K562 (cell line): ENCODE measurements at regions not wholly inside any gene's neighbourhood (a gene's known extent, or its start where the extent isn't known, plus 50 kb on each side); places are given as distances from the start of the nearest gene placed in this dataset.

Source experiments
- ATAC-seq: fragments of 200-7000 bp; cut with Tn5 transposase; 3 replicates; pipeline ENCODE4 v1.9.1; 2020; ENCODE audit warnings: moderate library complexity
- BruUV-seq: library from RNA; stranded (reverse); fragments of 400-500 nt; replicated peaks from 2 replicates; lab custom pipeline; 2021; lab: Mats Ljungman, UMichigan
- CTCF ChIA-PET: fragments of 300-600 bp; formaldehyde crosslinking; extraction: SDS; loops from one replicate; lab custom pipeline; 2021; ENCODE audit warnings: low intra/inter-chr PET ratio; lab: Yijun Ruan, JAX
- POLR2A ChIA-PET: fragments of 300-600, 350-650 bp; sonication (Branson Sonifier 250); formaldehyde crosslinking; extraction: SDS; loops from one replicate; lab custom pipeline; 2021; ENCODE audit warnings: antibody characterized with exemption, inconsistent platforms; lab: Yijun Ruan, JAX
- DNase-seq, 4 experiments: peaks; one replicate each; pipeline versions ENCODE4 v3.0.0 to v3.0.0-alpha.2; 2011 to 2018; ENCODE audit warnings: low spot score in 3 of 4, mixed read lengths in 3 of 4; ENCODE audit errors: extremely low read depth in 1 of 4
- FAIRE-seq: peaks from 2 replicates; lab custom pipeline; 2011; peaks lifted over from hg19 to GRCh38; lab: Jason Lieb, UNC
- H2AFZ ChIP-seq: 2 replicates; pipeline ENCODE4 v1.6.0; 2011; ENCODE audit warnings: low read depth, low read length, control low read depth, inconsistent platforms
- H3K27ac ChIP-seq: fragments of 200-600 bp; 3 replicates; pipeline ENCODE4 v1.8.0; 2011; ENCODE audit warnings: low read depth, mild to moderate bottlenecking, control low read depth, inconsistent platforms, low read length, moderate library complexity, mixed read lengths; ENCODE audit errors: extremely low read depth
- H3K27me3 ChIP-seq, 2 experiments: fragments of 300-600 bp in 1 of 2; 2 replicates in 1 of 2; 3 replicates in 1 of 2; pipeline versions ENCODE4 v1.6.0 to v1.8.0; 2011; ENCODE audit warnings: inconsistent platforms in 2 of 2, low read length in 2 of 2, mild to moderate bottlenecking in 1 of 2, mixed read lengths in 1 of 2, moderate library complexity in 1 of 2; ENCODE audit not compliant: control insufficient read depth in 2 of 2, insufficient read depth in 2 of 2
- H3K36me3 ChIP-seq: fragments of 300-600 bp; 3 replicates; pipeline ENCODE4 v1.8.0; 2011; ENCODE audit warnings: mild to moderate bottlenecking, low read length, inconsistent platforms; ENCODE audit not compliant: control insufficient read depth, insufficient read depth
- H3K4me1 ChIP-seq, 2 experiments: fragments of 200-600 bp in 1 of 2; replicated peaks in 1 of 2; 2 replicates in 1 of 2; 3 replicates in 1 of 2; pipeline versions ENCODE4 v1.5.1 to v1.8.0; 2011; ENCODE audit warnings: inconsistent platforms in 2 of 2, low read length in 2 of 2, mild to moderate bottlenecking in 1 of 2, mixed read lengths in 1 of 2, moderate library complexity in 1 of 2; ENCODE audit not compliant: control insufficient read depth in 2 of 2, insufficient read depth in 2 of 2
- H3K4me2 ChIP-seq: 2 replicates; pipeline ENCODE4 v1.6.1; 2011; ENCODE audit warnings: low read length, control low read depth, inconsistent platforms, mixed read lengths; ENCODE audit not compliant: insufficient read depth
- H3K4me3 ChIP-seq: fragments of 200-600 bp; sonication (generic), shearing (Covaris generic); 2 replicates; pipeline ENCODE4 v1.5.1; 2016; ENCODE audit warnings: control low read depth, inconsistent platforms
- H3K79me2 ChIP-seq: fragments of 200-600 bp; 3 replicates; pipeline ENCODE4 v1.8.0; 2011; ENCODE audit warnings: low read length, inconsistent platforms; ENCODE audit not compliant: control insufficient read depth, insufficient read depth
- H3K9ac ChIP-seq, 2 experiments: 2 replicates each; pipeline versions ENCODE4 v1.6.0 to v1.6.1; 2011; ENCODE audit warnings: low read depth in 2 of 2, low read length in 2 of 2, control low read depth in 1 of 2, inconsistent platforms in 1 of 2, mild to moderate bottlenecking in 1 of 2, mixed read lengths in 1 of 2; ENCODE audit not compliant: insufficient read depth in 1 of 2
- H3K9me1 ChIP-seq: one replicate; pipeline ENCODE4 v1.6.0; 2011; ENCODE audit warnings: inconsistent platforms, mild to moderate bottlenecking, low read length, moderate library complexity; ENCODE audit not compliant: control insufficient read depth, insufficient read depth
- H3K9me3 ChIP-seq: replicated peaks from 2 replicates; pipeline ENCODE4 v1.5.1; 2011; ENCODE audit warnings: low read depth, low read length, inconsistent platforms; ENCODE audit not compliant: control insufficient read depth, insufficient read depth
- H4K20me1 ChIP-seq: replicated peaks from 2 replicates; pipeline ENCODE4 v1.6.1; 2011; ENCODE audit warnings: low read length, inconsistent platforms, mixed read lengths; ENCODE audit not compliant: control insufficient read depth, insufficient read depth
- ATF2 ChIP-seq: sonication (generic); formaldehyde crosslinking; IDR thresholded peaks from 2 replicates; pipeline ENCODE4 v1.8.1; 2022; ENCODE audit warnings: missing genetic modification reagents
- CUX1 ChIP-seq: fragments of 200-800 bp; sonication (Bioruptor generic); IDR thresholded peaks from 2 replicates; pipeline ENCODE4 v1.6.1; 2016; ENCODE audit warnings: missing genetic modification characterization, missing compliant biosample characterization
- GATAD2A ChIP-seq: fragments of 450-650 bp; IDR thresholded peaks from 2 replicates; pipeline ENCODE4 v1.6.1; 2017
- HDAC8 ChIP-seq: fragments of 450-650 bp; IDR thresholded peaks from 2 replicates; pipeline ENCODE4 v1.6.1; 2016; ENCODE audit warnings: mild to moderate bottlenecking, missing genetic modification characterization, moderate library complexity, missing compliant biosample characterization
- LEF1 ChIP-seq: fragments of 450-650 bp; IDR thresholded peaks from 2 replicates; pipeline ENCODE4 v1.6.1; 2016; ENCODE audit warnings: mild to moderate bottlenecking
- NFE2L1 ChIP-seq: fragments of 450-650 bp; IDR thresholded peaks from 2 replicates; pipeline ENCODE4 v1.6.1; 2016; ENCODE audit warnings: missing genetic modification characterization, low read depth, mild to moderate bottlenecking, missing compliant biosample characterization, moderate library complexity, borderline replicate concordance
- OTX1 ChIP-seq: fragments of 450-650 bp; formaldehyde crosslinking; IDR thresholded peaks from 2 replicates; pipeline ENCODE4 v1.4.0; 2022; ENCODE audit warnings: mild to moderate bottlenecking
- PCBP1 ChIP-seq: fragments of 200-400 bp; formaldehyde crosslinking; IDR thresholded peaks from 2 replicates; pipeline ENCODE4 v1.6.1; 2018; ENCODE audit warnings: mild to moderate bottlenecking, low read depth, low read length; ENCODE audit not compliant: poor library complexity, severe bottlenecking
- RBM22 ChIP-seq: fragments of 200-400 bp; formaldehyde crosslinking; IDR thresholded peaks from 2 replicates; pipeline ENCODE4 v1.6.1; 2018; ENCODE audit warnings: low read length, low read depth; ENCODE audit not compliant: poor library complexity, severe bottlenecking
- TSHZ1 ChIP-seq: fragments of 250-450 bp; sonication (Bioruptor Pico); IDR thresholded peaks from 2 replicates; pipeline ENCODE4 v1.4.0; 2020; ENCODE audit warnings: mild to moderate bottlenecking, moderate library complexity
- ZNF280A ChIP-seq: fragments of 450-650 bp; IDR thresholded peaks from 2 replicates; pipeline ENCODE4 v1.6.1; 2018; ENCODE audit warnings: mild to moderate bottlenecking, low read depth; ENCODE audit not compliant: partially characterized antibody
- ZNF707 ChIP-seq: fragments of 250-450 bp; sonication (Bioruptor Pico); conservative IDR thresholded peaks from 2 replicates; pipeline ENCODE4 v1.8.0; 2022; ENCODE audit warnings: inconsistent platforms, mild to moderate bottlenecking, moderate library complexity
- WGBS: fragments of 100-300 bp; shearing (Covaris generic); methylation state at CpG from one replicate; pipeline ENCODE4 v1.1.6; 2016; ENCODE audit warnings: low coverage, mixed read lengths; ENCODE audit not compliant: insufficient coverage; ENCODE audit errors: missing lambda C conversion rate; 5-methylcytosine and 5-hydroxymethylcytosine counted together
- in situ Hi-C: fragments of 300-500 bp; cut with MboI; formaldehyde crosslinking; loops from 4 replicates; pipeline ENCODE4 v1.15.0; 2018; ENCODE audit warnings: inconsistent platforms, mixed read lengths
- intact Hi-C: fragments of 100-400 bp; cut with micrococcal nuclease; formaldehyde crosslinking; loops from 2 replicates; pipeline ENCODE4 v1.14.2; 2022

GRCh38 chr15:95795386-95795785, 535.1 kb upstream of the NR2F2 start:
- Histone ChIP-seq H3K79me2 (no peaks in the 10 kb centered on the region), H3K4me2 (no peak overlapping the region), H2AFZ (no peak overlapping the region), H3K27me3 (no peaks in the 10 kb centered on the region), H3K36me3 (no peaks in the 10 kb centered on the region), H3K9me3 (no peaks in the 10 kb centered on the region), H3K9me1 (no peaks in the 10 kb centered on the region), H4K20me1 (no peaks in the 10 kb centered on the region), H3K27ac (no peak overlapping the region), H3K4me3 (no peak overlapping the region), H3K9ac (no peak overlapping the region), H3K4me1 (no peaks in the 10 kb centered on the region)
- ATAC-seq (no peak), FAIRE-seq (no peak), DNase-seq (no peak)
- 88% methylated on average over 1 of the region's 1 CpG for WGBS
- intact Hi-C loops: no loop called here
- in situ Hi-C loops: no loop called here
- BruUV-seq: no TSS peak
- ChIA-PET POLR2A (no interaction called here), CTCF (no interaction called here)
- no peak for TF ChIP-seq RBM22
- no peak for TF ChIP-seq NFE2L1 (tag)
- no peak for TF ChIP-seq PCBP1
- TF ChIP-seq TSHZ1 (CRISPR knock-in tag): no peak
- TF ChIP-seq ZNF707 (CRISPR knock-in tag): no peak
- no peak for TF ChIP-seq HDAC8
- TF ChIP-seq CUX1 (CRISPR knock-in tag): no peak
- no peak for TF ChIP-seq GATAD2A
- TF ChIP-seq ZNF280A: no peak
- TF ChIP-seq LEF1: no peak
- TF ChIP-seq OTX1 (CRISPR knock-in tag): no peak
- TF ChIP-seq ATF2: no peak
